GM18858 (cell line): ENCODE measurements at regions not wholly inside any gene's neighbourhood (a gene's known extent, or its start where the extent isn't known, plus 50 kb on each side); places are given as distances from the start of the nearest gene placed in this dataset.
"Not testable (repeated sequence)": the region's sequence is repeated elsewhere in the genome, so short reads cannot be mapped to it uniquely, and the experiment has no call there.

Source experiments
- ATAC-seq: cut with Tn5 transposase; IDR thresholded peaks from one replicate; pipeline ENCODE4 v1.9.1; 2021; ENCODE audit not compliant: unreplicated experiment

DNA sequence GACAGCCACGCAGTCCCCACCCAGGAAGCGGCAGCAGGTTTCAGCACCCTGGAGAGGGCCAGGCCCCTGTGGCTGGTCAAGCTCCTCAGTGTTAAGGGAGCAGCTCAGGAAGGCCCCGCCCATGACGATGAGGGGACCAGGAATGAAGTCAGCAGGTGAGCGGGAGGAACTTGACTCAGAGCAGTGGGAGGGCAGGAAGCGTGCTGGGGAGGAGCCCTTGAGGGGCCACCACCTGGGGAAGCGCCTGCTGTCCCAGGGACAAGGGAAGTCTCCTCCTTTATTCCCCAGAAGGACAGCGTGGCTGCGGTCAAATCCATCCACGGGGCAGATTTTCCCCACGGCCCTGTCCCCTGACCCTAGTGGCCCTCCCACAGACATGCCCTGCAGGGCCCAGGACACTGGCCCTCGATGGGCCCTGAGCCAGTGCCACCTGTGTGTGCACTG lies 357.6 kb downstream of the ADGRD1 start:
- not testable (repeated sequence) for ATAC-seq

DNA sequence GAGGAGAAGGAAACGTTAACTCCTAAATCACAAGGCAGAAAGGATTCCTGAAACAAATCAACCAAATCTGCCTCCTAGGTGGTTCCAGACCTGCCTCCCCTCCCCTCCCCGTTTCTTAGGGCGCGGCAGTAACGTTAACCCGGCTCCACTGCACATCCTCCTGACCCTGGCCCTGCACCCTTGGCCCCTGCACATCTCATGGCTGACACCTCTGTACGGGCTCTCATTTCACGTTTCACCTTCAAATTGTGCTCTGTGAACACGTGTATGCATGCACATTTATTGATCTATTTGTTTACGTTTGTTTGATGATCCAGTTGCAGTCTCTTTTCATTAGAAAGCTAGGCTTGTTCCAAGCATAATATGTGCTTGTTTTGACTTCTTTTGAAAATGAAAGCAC lies 358.1 kb downstream of the ADGRD1 start:
- ATAC-seq, result no peak

DNA sequence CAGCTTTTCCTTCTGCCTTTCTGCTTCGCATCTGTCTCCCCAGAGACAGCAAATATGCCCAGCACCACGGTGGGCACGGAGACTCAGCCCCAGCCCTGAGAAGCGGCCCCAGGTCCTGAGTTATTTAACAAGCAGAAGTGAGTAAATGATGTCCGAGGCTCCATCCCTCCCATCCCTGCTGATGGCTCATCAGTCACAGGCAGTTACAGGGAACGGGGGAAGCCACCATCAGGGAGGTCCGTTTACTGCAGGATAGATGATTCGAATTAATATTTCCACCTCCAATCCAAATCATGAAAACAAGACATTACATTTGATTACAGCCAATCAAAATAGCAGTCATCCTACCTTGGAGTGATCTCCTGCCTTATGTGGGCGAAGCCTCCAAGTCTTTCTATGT lies 358.7 kb downstream of the ADGRD1 start:
- ATAC-seq, result not testable (repeated sequence)

DNA sequence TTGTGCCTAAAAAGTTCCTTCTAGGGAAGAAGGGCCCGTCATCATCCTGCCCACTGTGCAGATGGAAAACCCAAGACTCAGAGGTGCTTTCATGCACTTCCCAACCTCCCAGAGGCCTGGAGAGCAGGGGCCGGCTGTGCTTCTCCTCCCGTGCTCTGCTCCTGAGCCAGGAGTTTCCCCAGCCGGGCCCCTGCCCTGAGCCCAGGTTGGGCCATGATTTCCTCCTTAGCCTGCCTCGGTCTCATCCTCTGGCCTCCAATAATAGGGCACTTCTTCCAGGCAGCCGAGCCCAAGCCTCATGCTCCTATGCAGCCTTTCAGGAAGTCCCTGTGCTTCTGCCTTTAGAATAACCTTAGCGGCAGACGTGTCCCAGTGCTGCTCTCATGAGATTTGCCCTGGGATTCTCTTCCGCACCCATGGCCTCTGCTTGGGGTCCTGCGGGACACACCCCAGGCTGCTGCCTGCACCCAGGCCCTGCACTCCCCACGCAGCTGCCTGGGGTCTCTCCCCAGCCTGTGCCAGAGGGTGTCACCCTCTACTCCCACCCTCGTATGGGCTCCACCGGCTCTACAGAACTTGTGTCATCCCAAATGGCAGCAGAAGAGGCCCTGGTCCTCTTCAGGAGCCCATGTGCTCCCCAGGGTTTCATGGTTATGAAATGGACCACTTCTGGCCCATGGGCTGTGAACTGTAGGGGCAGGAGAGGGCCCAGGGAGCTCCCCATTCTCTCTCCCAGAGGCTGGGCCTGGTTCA lies 359.3 kb downstream of the ADGRD1 start:
- no peak for ATAC-seq

DNA sequence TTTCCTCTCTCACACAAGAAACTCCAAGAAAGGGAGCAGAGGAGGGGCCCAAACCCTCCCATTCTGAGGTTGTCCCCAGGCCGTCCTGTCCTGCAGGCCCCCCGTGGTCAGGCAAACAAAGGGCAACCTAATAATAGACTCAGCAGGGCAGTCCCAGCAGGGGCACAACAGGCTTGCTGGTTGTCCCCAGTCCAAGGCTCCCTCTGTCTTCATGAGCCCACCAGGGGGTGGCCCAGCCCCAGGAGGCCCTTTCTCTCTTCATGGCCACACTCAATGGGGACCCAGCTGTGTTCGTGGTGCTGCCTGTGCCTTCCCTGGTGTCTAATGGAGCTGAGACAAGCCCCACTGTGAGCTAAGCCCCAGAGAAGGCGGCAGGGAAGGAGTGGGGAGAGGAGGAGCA lies 359.9 kb downstream of the ADGRD1 start:
- ATAC-seq, result no peak

DNA sequence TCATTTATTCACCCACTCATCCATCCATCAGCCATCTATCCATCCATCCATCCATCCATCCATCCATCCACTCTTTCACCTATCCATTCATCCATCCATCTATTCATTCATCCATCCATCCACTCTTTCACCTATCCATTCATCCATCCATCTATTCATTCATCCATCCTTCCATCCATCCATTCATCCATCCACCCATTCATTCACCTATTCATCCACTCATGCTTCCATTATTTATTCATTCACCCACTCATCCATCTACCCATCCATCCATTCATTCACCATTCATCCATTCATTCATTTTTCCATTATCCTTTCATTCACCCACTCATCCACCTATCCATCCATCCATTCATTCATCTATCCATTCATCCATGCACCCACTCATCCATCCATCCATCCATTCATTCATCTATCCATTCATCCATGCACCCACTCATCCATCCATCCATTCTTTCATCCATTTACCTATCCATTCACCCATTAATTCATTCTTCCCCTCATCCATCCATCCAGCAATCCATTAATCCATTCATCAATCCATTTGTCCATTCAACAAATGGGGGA lies 360.9 kb downstream of the ADGRD1 start:
- ATAC-seq, result no peak

DNA sequence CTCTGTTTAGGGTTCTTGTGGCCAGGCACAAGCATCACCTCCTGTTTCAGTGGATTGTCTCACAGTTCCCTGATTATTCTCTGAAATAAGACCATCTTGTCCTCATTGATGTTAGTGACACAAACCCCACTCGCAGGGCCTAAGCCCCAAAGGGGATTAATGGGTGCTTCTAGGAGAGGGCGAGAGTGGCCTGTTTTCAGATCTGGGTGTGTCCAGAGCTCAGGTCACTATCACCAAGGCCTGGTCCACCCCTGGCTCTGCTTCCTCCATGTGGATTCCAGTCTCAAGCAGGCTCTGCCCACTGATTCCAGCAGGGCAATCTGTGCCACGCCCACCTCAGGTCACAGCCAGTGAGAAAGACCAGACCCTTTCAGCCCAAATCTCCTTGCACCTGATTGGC lies 361.9 kb downstream of the ADGRD1 start:
- ATAC-seq, result no peak

DNA sequence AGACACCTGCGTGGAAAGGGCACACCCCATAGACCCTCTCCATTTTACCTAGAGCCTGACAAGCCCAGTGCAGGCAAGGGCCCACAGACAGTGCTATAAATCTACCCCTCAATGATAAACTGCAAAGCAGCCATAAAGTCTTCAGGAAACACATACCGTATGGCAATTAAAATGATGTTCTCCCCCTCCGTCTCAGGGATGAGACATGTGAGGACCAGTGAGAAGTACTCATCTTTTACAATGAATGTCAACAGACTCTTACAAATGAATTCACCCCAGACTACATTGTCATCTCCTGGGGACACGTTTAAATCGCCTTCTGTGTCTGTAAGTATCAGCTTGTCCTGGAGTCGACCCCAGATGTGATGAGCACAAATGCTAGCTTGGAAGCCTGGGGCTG lies 362.7 kb downstream of the ADGRD1 start:
- no peak for ATAC-seq

DNA sequence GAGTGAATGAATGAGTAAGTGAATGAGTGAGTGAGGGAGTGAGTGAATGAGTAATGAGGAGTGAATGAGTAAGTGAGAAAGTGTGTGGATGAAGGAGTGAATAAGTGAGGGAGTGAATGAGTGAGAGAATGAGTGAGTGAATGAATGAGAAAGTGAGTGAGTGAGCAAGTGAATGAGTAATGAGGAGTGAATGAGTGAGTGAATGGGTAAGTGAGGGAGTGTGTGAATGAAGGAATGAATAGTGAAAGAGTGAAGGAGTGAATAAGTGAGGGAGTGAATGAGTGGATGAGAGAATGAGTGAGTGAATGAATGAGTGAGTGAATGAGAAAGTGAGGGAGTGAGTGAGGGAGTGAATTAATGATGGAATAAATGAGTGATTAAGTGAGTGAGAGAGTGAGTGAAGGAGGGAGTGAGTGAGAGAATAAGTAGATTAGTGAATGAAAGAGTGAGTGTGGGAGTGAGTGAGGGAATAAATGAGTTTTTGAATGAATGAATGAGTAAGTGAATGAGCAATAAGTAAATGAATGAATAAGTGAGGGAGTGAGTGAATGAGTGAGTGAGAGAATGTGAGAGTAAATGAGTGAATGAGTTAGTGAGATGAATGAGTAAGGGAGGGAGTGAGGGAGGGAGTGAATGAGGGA lies 364.5 kb downstream of the ADGRD1 start:
- ATAC-seq, result no peak

DNA sequence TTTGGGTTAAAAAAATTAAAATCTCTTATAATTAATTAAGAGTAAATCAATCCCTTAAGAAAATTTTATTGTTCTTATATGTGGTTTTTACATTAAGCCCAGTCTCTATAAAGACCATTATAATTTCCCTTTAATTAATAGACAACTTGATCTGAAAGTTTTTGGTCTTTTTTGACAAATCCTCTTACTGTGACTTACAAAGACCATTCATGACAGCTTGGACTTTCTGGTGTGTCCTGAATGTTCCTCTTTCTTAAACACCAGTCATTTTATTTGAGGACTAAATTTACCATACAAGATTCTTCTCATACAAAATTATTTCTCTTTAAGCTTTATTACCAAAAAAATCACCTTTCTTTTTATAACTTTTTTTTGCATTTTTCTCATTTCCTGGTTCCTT lies 368.3 kb downstream of the ADGRD1 start:
- ATAC-seq, result no peak

DNA sequence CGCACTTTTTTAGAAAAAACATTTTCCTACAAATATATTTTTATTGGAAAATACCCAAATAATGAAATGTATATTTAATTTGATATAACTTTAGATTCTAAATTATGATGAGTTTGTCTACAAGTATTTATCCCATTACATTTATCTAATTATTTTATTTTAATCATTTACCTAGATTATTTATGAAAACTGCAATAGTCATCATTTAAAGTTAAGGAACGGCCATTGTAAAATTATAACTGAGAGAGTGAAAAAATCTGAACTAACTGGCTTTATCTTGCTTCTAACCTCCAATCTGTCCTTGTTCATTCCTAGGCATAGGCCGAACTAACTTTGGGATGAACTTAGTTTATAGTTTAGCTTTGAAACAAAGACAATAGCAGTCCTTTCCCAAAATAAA lies 368.8 kb downstream of the ADGRD1 start:
- not testable (repeated sequence) for ATAC-seq

DNA sequence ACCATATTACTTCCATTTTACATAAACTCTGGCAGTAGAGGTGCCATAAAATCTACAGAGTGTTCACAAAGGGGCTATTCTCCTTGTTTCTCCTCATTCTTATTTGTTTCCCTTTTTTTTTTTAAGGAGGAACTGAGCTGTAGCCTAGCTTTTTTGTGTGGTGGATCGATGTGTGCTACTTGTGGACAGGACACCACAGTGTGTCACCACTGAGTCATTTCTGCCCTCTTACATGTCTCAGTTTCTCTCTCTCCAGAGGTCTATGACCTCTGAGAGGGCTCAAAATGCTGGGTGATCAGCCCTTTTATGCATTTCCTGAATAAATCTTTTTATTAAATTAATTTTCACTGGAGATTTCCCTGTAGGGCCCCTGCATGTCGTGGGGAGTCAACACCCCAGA lies 370.2 kb downstream of the ADGRD1 start:
- no peak for ATAC-seq

DNA sequence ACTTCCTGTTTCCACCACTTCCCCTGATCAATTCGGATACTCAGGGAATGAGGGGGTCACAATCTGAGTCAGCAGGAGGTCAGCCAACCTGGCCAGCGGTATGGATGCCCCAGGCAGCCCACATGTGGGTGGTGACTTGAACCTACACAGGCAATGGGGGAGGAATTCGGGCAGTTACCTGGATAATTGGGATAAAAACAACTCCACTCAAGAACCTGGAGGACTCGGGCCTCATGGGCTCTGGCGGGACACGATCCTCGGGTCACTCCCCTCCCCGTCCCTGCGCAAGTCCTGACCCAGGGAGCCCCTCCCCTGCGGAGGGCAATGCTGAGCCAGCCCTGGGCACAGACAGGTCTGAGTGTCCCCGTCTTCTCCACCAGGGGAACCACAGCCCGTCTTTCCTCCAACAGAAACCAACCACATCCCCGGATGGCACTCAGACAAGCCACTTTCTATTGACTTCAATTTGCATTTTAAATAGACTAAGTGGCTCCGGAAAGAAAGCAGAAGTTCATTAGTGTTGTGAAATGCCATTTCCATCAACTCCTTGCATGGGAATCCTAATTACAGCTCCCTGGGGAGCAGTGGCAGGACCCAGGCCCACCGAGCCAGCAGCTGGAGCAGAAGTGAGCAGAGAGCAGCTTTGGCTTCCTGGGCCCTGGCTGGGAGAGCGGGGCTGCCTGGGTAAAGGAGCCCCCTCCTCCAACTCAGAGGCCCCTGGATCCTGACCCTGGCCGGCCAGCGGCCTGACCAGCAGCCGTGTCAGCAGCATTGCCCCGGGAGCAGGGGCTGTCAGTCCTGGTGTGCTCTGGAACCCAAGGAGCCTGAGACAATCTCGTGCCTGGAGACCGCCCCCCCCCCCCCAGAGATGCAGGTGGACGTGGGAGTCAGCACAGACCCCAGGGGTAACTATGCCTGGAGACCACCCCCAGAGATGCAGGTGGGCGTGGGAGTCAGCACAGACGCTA lies 374.1 kb downstream of the ADGRD1 start:
- no peak for ATAC-seq

DNA sequence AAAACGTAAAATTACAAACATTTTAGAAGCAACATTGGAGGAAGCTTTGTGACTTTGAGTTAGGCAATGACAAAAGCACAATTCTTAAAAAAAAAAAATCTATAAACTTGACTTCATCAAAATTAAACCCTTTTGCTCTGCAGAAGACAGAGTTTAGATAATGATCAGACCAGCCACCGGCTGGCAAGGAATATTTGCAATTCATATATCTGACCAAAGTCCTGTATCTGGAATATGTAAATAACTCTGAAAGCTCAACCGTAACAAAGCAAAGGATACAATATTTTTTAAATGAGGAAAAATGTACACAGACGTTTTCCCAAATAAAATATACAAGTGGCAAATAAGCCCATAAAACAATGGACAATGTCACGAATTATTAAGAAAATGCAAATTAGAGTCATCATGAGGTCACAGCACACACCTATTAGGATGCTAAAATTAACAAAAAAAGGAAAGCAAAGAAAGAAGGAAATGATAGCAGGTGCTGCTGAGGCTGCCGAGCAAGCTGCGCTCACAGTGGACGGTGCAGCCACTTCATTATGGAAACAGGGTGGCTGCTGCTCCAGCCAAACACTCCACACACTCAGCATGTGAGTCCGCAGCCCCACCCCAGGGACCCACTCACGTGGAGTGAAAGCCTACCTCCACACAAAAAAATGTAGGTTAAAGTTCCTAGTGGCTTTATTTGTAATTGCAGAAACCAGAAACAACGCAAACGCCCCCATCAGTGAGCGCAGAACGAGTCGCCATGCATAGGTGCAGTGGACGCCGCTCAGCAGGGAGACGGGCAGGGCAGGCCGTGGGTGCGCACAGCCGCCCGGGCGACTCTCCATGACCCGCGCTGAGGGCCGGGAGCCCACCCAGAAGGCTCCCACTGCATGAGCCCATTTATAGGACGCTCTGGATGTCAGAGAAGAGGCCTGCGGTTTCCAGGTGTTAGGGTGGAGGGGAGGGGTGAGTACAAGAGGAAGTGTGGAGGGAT lies 375.4 kb downstream of the ADGRD1 start:
- not testable (repeated sequence) for ATAC-seq

DNA sequence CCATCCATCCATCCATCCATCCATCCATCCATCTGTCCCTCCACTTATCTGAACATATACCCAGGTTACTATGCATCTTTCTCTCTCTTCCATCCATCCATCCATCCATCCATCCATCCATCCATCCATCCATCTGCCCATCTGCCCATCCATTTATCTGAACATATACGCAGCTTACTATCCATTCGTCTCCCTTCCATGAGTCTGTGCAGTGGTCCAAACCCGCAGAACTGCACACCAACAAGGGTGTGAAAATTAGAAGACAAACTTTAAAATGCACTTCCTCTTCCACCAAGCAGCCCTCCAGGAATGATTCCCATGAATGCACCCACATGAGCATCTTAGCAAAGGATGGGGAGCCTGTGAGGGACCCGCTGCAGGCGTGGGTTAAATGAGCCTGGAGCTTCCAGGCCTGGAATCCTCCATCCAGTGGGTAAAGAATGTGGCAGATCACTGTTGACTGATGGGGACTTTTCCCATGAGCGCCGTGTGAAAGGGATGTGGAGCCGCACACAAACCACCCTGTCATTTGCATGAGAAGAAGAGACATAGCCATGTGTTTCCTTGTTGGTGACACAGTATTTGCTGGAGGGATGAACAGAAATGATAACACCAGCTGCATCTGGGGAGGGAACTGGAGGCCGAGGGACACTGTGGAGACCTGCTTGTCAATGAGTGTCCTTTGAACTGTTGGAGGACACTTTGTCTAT lies 376.6 kb downstream of the ADGRD1 start:
- ATAC-seq, result no peak

DNA sequence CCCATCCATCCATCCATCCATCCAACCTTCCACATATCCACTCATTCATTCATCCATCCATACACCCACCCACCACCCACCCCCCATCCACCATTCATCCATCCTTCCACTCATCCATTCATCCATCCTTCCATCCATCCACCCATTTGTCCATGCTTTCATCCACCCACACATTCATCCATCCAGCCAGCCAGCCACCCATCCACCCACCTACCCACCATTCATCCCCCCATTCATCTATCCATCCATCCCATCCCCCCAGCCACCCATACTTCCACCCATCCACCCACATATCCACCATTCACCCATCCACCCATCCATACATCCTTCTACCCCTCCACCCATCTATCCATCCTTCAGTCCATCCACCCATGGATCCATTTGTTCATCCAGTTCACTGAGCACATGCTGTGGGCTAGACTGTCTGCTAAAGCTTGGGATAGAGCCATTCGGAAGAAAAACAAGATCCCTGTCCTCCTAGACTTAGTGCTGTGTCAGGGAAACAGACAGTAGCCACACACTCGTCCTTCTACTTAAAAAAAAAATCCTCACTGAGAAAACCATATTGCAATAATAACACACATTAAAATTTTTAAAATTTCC lies 377.5 kb downstream of the ADGRD1 start:
- ATAC-seq, result no peak

DNA sequence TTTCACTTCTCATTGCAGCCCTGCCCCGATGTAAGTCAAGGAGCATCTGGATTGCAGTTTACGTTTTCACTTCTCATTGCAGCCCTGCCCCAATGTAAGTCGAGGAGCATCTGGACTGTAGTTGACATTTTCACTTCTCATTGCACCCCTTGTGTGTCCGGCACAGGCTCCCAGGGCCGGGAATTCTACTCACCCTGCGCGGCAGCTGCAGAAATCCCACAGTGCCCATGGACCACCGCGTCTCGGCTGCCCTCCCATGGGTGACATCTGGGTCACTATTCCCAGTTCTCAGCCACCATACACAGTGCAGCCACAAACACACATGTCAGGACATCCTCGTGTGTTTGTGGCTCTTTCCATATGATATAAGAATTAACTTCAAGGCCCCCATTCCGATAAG lies 378.5 kb downstream of the ADGRD1 start:
- no peak for ATAC-seq

DNA sequence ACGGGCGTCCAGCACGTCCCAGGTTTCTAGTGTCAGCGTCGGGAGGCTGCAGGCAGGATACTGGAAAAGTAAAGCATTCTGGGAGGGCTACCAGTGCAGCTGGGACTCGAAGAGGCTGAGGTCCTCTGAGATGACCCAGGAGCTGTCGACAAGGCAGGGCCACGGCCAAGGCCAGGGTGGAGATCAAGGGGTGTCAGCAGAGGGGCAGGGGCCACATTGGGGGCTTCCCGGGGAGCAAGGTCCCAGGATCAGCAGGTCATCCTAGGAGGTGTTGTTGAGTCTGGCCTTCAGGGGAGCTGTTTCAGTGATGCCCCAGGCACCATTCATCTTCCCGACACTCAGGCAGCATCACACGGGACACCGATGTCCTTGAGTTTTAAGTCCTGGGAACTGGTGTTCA lies 377.8 kb upstream of the SFSWAP start:
- no peak for ATAC-seq
